Mucosa of descending colon (tissue), 3 donors: ENCODE measurements at regions not wholly inside any gene's neighbourhood (a gene's known extent, or its start where the extent isn't known, plus 50 kb on each side); places are given as distances from the start of the nearest gene placed in this dataset.

ENCODE experiments used
- ATAC-seq: fragments of 200-7000 bp; cut with Tn5 transposase; one replicate; pipeline ENCODE4 v1.9.1; 2020; ENCODE audit warnings: mild to moderate bottlenecking, moderate library complexity
- DNase-seq, 3 donors: peaks; one replicate each; pipeline ENCODE4 v3.0.0-alpha.2; 2020
- H3K36me3 ChIP-seq: fragments of 200-600 bp; one replicate; pipeline ENCODE4 v1.8.0; 2021; ENCODE audit warnings: low read depth, mild to moderate bottlenecking
- H3K4me1 ChIP-seq: fragments of 200-600 bp; one replicate; pipeline ENCODE4 v1.8.0; 2021; ENCODE audit warnings: low read depth, mild to moderate bottlenecking
- H3K4me3 ChIP-seq: fragments of 200-600 bp; one replicate; pipeline ENCODE4 v1.8.0; 2021; ENCODE audit warnings: mild to moderate bottlenecking
- H3K9me3 ChIP-seq: fragments of 200-600 bp; one replicate; pipeline ENCODE4 v1.8.0; 2021; ENCODE audit warnings: mild to moderate bottlenecking
- intact Hi-C, 2 donors: fragments of 100-400 bp; cut with DNase I in 1 of 2; cut with micrococcal nuclease in 1 of 2; formaldehyde crosslinking; loops; one replicate each; pipeline versions ENCODE4 v1.11.0 to v1.11.1; 2022; cut with DNase I, micrococcal nuclease
- TF ChIP-seq, protein P1 (sequence below): fragments of 200-600 bp; IDR thresholded peaks from one replicate; pipeline ENCODE4 v1.8.0; 2022; ENCODE audit warnings: antibody characterized with exemption, mild to moderate bottlenecking
- donor health status: DM: no; HTN: no; CAD: no; lungs with moderate emphysema.
- donor health status: DM: no; HTN: no; CAD: no.
- donor health status: DM: no; HTN: yes; CAD: no.

DNA sequence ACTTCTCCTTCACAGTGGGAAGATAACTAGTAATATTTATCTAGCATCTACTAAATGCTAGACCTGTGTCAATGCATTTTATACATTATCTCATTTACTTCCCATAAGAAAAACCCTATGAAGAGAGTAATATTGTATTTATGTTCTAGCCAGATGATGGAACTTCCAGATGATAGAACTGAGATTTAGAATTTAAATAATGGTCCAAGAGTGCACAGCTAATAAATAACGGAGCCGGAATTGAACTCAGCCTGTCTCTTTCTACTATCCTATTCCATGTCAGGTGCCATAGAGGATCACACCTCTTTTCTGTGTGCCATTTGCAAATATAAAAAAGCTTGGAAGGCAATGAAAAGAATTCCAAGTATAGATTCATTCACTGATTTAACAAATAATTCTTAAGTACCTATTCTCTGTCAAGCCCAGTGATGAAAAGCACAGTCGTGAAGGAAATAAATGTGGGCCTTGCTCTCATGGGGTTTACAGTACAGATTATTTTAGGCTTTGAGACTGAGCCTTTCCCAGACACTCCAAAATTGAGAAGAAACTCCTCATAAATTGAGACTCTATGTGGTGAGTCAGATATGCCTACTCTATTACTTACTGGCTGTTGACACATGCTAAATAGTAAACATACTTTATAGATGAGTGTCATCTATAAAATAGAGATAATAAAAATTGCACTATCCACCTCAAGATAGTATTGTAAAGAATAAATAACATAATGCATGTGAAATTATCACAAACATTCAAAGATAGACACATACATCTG is 378.0 kb upstream of the PRMT6 start:
- no peaks in the 10 kb centered on the region for H3K4me1 ChIP-seq
- H3K9me3 ChIP-seq = no peaks in the 10 kb centered on the region
- ATAC-seq = no peak
- no peak overlapping the region for H3K4me3 ChIP-seq
- no peaks in the 10 kb centered on the region for H3K36me3 ChIP-seq
- intact Hi-C loops = no loop called here
- TF ChIP-seq, protein P1, sequence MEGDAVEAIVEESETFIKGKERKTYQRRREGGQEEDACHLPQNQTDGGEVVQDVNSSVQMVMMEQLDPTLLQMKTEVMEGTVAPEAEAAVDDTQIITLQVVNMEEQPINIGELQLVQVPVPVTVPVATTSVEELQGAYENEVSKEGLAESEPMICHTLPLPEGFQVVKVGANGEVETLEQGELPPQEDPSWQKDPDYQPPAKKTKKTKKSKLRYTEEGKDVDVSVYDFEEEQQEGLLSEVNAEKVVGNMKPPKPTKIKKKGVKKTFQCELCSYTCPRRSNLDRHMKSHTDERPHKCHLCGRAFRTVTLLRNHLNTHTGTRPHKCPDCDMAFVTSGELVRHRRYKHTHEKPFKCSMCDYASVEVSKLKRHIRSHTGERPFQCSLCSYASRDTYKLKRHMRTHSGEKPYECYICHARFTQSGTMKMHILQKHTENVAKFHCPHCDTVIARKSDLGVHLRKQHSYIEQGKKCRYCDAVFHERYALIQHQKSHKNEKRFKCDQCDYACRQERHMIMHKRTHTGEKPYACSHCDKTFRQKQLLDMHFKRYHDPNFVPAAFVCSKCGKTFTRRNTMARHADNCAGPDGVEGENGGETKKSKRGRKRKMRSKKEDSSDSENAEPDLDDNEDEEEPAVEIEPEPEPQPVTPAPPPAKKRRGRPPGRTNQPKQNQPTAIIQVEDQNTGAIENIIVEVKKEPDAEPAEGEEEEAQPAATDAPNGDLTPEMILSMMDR = no peak
- no peak for DNase-seq

DNA sequence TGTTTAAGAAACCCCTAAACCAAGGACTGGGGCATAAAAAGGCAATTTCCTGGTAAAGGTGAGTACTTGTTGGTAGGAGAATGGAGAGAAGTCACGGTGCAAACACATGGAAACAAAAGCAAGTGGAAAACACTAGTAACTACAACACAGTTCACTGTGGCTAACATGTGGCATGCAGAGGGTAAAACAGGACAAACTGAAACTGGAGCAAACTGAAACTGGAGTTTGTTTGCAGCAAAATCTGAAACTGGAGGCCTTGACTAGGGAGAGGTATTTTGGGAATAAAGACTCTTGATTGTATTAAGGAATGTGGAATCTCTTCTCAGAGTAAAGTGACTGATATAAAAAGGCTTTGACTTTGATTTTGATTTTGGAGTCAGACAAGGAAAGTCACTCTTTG is 376.3 kb upstream of the PRMT6 start:
- intact Hi-C loops = no loop called here
- TF ChIP-seq, protein P1 = no peak
- Histone ChIP-seq H3K4me3 (no peak overlapping the region), H3K36me3 (no peaks in the 10 kb centered on the region), H3K9me3 (no peaks in the 10 kb centered on the region), H3K4me1 (no peaks in the 10 kb centered on the region)
- ATAC-seq (no peak), DNase-seq (no peak)

DNA sequence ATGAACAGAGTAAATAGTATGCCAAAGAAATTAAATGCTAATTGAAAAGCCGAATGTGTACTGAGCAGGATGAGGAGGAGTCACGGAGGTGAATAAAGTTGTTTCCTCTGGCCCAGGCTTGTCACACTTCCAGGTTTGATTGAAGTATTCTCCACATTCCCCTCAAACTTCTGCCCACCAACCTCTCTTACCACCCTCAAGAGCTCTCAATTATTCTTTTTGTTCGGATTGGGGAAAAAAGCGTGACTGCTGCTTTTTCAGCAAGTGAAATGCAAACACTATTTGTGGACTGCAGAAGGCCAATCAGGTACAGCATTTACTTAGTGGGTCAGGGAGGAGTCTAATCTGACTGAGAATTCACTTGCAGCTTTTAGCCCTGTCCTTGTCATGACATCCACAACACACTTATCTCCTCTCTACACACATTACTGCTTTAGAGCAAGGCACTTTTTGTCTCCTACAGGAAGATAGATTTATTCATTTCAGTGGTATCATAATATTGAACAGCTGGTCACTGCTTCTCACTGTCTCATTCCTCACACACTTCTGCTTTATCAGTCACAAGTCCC is 375.6 kb upstream of the PRMT6 start:
- TF ChIP-seq, protein P1 = no peak
- intact Hi-C loops = no loop called here
- ATAC-seq (no peak), DNase-seq (no peak)
- no peaks in the 10 kb centered on the region for H3K9me3 ChIP-seq
- no peaks in the 10 kb centered on the region for H3K4me1 ChIP-seq
- no peaks in the 10 kb centered on the region for H3K36me3 ChIP-seq
- no peak overlapping the region for H3K4me3 ChIP-seq

DNA sequence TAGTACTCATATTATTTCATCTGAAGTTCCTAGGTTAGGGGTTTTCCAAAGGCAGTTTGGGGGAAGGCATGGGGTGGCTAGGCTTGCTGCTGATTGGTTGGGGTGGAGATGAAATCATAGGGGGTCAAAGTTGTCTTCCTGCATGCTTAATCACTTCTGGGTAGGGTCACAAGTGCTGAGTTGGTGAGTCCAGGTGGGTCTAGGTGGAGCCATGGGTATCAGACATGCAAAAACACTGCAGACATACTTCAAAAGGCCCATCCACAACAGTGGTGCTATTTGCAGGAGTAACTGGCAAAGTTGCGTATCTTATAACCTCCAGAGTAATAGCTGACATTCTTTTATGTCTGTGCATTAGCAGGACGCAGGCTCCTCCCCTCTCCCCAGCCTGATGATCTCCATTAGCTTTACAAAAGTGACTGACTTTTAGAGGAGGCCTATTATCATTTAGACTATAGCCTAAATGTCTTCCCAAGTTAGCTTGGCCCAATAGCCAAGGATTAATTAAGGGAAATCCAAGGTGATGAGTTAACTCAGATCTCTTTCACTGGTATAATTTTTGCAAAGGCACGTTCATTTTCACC is 374.4 kb upstream of the PRMT6 start:
- H3K9me3 ChIP-seq = no peaks in the 10 kb centered on the region
- TF ChIP-seq, protein P1 = no peak
- H3K36me3 ChIP-seq = no peaks in the 10 kb centered on the region
- DNase-seq = no peak
- intact Hi-C loops = no loop called here
- ATAC-seq = no peak
- H3K4me1 ChIP-seq = no peaks in the 10 kb centered on the region
- no peak overlapping the region for H3K4me3 ChIP-seq

DNA sequence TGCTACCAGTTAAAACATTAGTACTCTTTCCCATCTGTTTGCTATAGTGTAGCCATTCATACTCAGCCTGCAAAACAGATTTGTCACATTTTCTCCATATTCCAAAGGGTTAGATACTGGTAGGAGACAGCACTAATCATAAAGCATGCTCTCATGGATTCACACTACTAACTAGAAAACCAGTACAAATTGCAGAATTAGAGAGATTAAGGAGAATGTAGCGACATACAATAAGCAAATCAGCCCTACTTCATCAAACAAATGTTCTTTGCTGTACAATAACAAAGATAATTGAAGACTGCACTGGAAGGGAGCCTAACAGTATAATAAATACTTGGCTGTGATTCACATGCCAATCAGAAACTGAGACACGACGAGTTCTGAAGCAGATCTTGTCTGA is 368.0 kb upstream of the PRMT6 start:
- intact Hi-C loops = no loop called here
- ATAC-seq (no peak), DNase-seq (no peak)
- Histone ChIP-seq H3K9me3 (no peaks in the 10 kb centered on the region), H3K4me1 (no peaks in the 10 kb centered on the region), H3K4me3 (no peak overlapping the region), H3K36me3 (no peaks in the 10 kb centered on the region)
- TF ChIP-seq, protein P1 = no peak
